Ishikawa (cell line): ENCODE measurements at regions not wholly inside any gene's neighbourhood (a gene's known extent, or its start where the extent isn't known, plus 50 kb on each side); places are given as distances from the start of the nearest gene placed in this dataset.

Experiments used
- CEBPB ChIP-seq: IDR thresholded peaks from 2 replicates; pipeline ENCODE4 v1.6.1; 2012
- CREB1 ChIP-seq: IDR thresholded peaks from 2 replicates; pipeline ENCODE4 v1.6.1; 2012; ENCODE audit warnings: low read depth
- EGR1 ChIP-seq: IDR thresholded peaks from 2 replicates; pipeline ENCODE4 v1.6.1; 2012
- EP300 ChIP-seq: IDR thresholded peaks from 2 replicates; pipeline ENCODE4 v1.6.1; 2012; ENCODE audit warnings: borderline replicate concordance
- FOXM1 ChIP-seq: IDR thresholded peaks from 2 replicates; pipeline ENCODE4 v1.6.1; 2012; ENCODE audit warnings: low read depth, borderline replicate concordance
- MAX ChIP-seq: IDR thresholded peaks from 2 replicates; pipeline ENCODE4 v1.6.1; 2012
- NFIC ChIP-seq: IDR thresholded peaks from 2 replicates; pipeline ENCODE4 v1.6.1; 2012
- RAD21 ChIP-seq: IDR thresholded peaks from 2 replicates; pipeline ENCODE4 v1.6.1; 2012; ENCODE audit warnings: low read depth
- REST ChIP-seq: IDR thresholded peaks from 2 replicates; pipeline ENCODE4 v1.6.1; 2012; ENCODE audit warnings: low read depth, mild to moderate bottlenecking
- TAF1 ChIP-seq: IDR thresholded peaks from 2 replicates; pipeline ENCODE4 v1.6.1; 2012; ENCODE audit warnings: low read depth, mild to moderate bottlenecking
- TCF12 ChIP-seq: IDR thresholded peaks from 2 replicates; pipeline ENCODE4 v1.6.1; 2012; ENCODE audit warnings: low read depth
- TEAD4 ChIP-seq: IDR thresholded peaks from 2 replicates; pipeline ENCODE4 v1.6.1; 2012
- USF1 ChIP-seq: IDR thresholded peaks from 2 replicates; pipeline ENCODE4 v1.6.1; 2012
- YY1 ChIP-seq: IDR thresholded peaks from 2 replicates; pipeline ENCODE4 v1.6.1; 2012; ENCODE audit warnings: low read depth
- ZBTB7A ChIP-seq: IDR thresholded peaks from 2 replicates; pipeline ENCODE4 v1.6.1; 2012; ENCODE audit warnings: low read depth

GRCh38 chr14:81751198-81751597, 217.5 kb upstream of the SEL1L start:
- TF ChIP-seq REST (no peak), CEBPB (no peak), TEAD4 (no peak), RAD21 (no peak), CREB1 (no peak), ZBTB7A (no peak), TAF1 (no peak), USF1 (no peak), TCF12 (no peak), EP300 (no peak), MAX (no peak), NFIC (no peak), FOXM1 (no peak), YY1 (no peak), EGR1 (no peak)

- TF ChIP-seq CREB1, result no peak
- no peak for TF ChIP-seq REST
- TF ChIP-seq TCF12, result no peak
- no peak for TF ChIP-seq RAD21
- TF ChIP-seq YY1, result no peak
- TF ChIP-seq FOXM1, result no peak
- no peak for TF ChIP-seq NFIC
- no peak for TF ChIP-seq TAF1
- no peak for TF ChIP-seq MAX
- TF ChIP-seq EP300, result no peak
- TF ChIP-seq ZBTB7A, result no peak
- no peak for TF ChIP-seq TEAD4
- no peak for TF ChIP-seq CEBPB
- TF ChIP-seq EGR1, result no peak
Observed at GRCh38 chr14:81759541-81759940, 225.9 kb upstream of the SEL1L start.

GRCh38 chr14:81765651-81766275, 232.1 kb upstream of the SEL1L start:
- TF ChIP-seq EGR1 (no peak), ZBTB7A (no peak), YY1 (no peak), TAF1 (no peak), CEBPB (no peak)

- TF ChIP-seq EGR1 (no peak), USF1 (no peak), ZBTB7A (no peak)
Observed at GRCh38 chr14:81766321-81766915, 232.8 kb upstream of the SEL1L start.

GRCh38 chr14:81767266-81767995, 233.8 kb upstream of the SEL1L start:
- TF ChIP-seq NFIC, result no peak
- TF ChIP-seq RAD21, result no peak
- TF ChIP-seq YY1, result no peak
- no peak for TF ChIP-seq CREB1
- TF ChIP-seq CEBPB, result no peak
- no peak for TF ChIP-seq EP300
- TF ChIP-seq TEAD4, result no peak
- TF ChIP-seq USF1, result no peak
- no peak for TF ChIP-seq ZBTB7A
- no peak for TF ChIP-seq EGR1
- TF ChIP-seq REST, result no peak
- TF ChIP-seq MAX, result no peak
- TF ChIP-seq FOXM1, result no peak
- no peak for TF ChIP-seq TCF12
- no peak for TF ChIP-seq TAF1
